Lung (tissue), 11 donors: ENCODE measurements at regions not wholly inside any gene's neighbourhood (a gene's known extent, or its start where the extent isn't known, plus 50 kb on each side); places are given as distances from the start of the nearest gene placed in this dataset.

Experiments
- ATAC-seq: fragments of 200-7000 bp; cut with Tn5 transposase; one replicate; pipeline ENCODE4 v1.9.1; 2020; ENCODE audit warnings: moderate number of reproducible peaks; ENCODE audit not compliant: insufficient read depth, low FRiP score
- DNase-seq, 3 donors: peaks; one replicate each; pipeline ENCODE4 v3.0.0-alpha.2; 2013 to 2017
- H3K27ac ChIP-seq, 2 donors: one replicate each; pipeline ENCODE4 v1.5.1; 2013; ENCODE audit warnings: mild to moderate bottlenecking in 2 of 2, moderate library complexity in 2 of 2, control low read depth in 1 of 2, inconsistent platforms in 1 of 2, low read depth in 1 of 2, low read length in 1 of 2
- H3K27me3 ChIP-seq, 3 donors: one replicate each; pipeline ENCODE4 v1.5.1; 2013; ENCODE audit warnings: low read length in 2 of 3; ENCODE audit not compliant: control insufficient read depth in 3 of 3, insufficient read depth in 3 of 3
- H3K36me3 ChIP-seq, 4 donors: one replicate each; pipeline ENCODE4 v1.5.1; 2013; ENCODE audit warnings: low read length in 4 of 4, mild to moderate bottlenecking in 1 of 4, moderate library complexity in 1 of 4; ENCODE audit not compliant: control insufficient read depth in 4 of 4, insufficient read depth in 4 of 4
- H3K4me1 ChIP-seq, 5 donors: one replicate each; pipeline ENCODE4 v1.5.1; 2013; ENCODE audit warnings: low read length in 5 of 5, mild to moderate bottlenecking in 2 of 5, moderate library complexity in 1 of 5; ENCODE audit not compliant: control insufficient read depth in 5 of 5, insufficient read depth in 5 of 5
- H3K4me3 ChIP-seq: one replicate; pipeline ENCODE4 v1.5.1; 2013; ENCODE audit warnings: mild to moderate bottlenecking, control low read depth, moderate library complexity
- H3K9ac ChIP-seq, 2 donors: one replicate each; pipeline ENCODE4 v1.5.1; 2013; ENCODE audit warnings: low read length in 2 of 2, control low read depth in 1 of 2; ENCODE audit not compliant: insufficient read depth in 1 of 2
- H3K9me3 ChIP-seq, 4 donors: one replicate each; pipeline ENCODE4 v1.5.1; 2013; ENCODE audit warnings: low read length in 3 of 4, mild to moderate bottlenecking in 1 of 4, moderate library complexity in 1 of 4; ENCODE audit not compliant: control insufficient read depth in 4 of 4, insufficient read depth in 3 of 4
- WGBS, 2 donors: extraction: QIAGEN DNeasy Blood & Tissue Kit; methylation state at CpG; one replicate each; pipeline ENCODE4 v1.1.7; 2013; 5-methylcytosine and 5-hydroxymethylcytosine counted together
- TF ChIP-seq, protein P1 (sequence below): IDR thresholded peaks from 2 replicates; pipeline ENCODE4 v1.5.1; 2012; ENCODE audit warnings: mild to moderate bottlenecking; ENCODE audit errors: control extremely low read depth, extremely low read depth
- donor health status: control.
- donor health status: control.
- donor health status: Bipolar disorder and iron deficiency.
- donor health status: healthy.
- donor health status: DM: yes; HTN: yes; CAD: no.

DNA sequence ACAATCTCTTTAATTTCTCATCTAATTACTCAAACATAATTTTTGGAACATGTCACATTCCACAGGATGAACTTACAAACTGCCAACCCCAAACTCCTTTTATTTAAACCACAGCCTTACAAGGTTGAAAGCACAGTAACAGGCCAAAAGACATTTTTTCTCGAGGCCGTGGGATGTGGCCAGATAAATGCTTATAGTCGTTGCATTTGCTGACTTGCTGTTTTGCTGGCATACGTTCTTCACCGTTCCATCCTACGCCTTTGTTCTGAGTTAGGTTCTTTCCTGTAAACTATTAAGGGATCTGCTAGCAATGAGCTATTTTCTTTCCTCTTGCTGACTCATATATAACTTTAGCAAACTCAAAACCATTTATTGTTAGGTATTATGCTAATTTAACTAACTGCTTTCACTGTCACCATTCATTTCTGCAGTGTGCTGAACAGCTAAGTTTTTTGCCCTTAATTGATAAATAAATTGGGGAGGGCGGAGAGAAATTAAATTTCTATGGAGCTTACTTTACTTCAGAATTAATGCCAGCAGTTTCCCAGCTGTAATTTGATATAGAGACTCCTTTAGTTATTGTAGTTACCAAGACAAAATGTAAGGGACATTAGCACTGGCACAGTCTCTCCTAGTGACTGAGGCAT, 135.1 kb upstream of the PACRGL start:
- Histone ChIP-seq H3K9ac (peak overlapping the region in 1 of 2 donors; percentile 53), H3K4me1 (peaks cover 0 to 12% (median 0%) of the 10 kb centered on the region in 5 donors), H3K4me3 (no peak overlapping the region), H3K27ac (no peak overlapping the region), H3K9me3 (no peaks in the 10 kb centered on the region), H3K36me3 (peaks cover 0 to 54% (median 9%) of the 10 kb centered on the region in 4 donors), H3K27me3 (no peaks in the 10 kb centered on the region)
- 71 to 86% methylated on average over 7 of the region's 7 CpGs for WGBS, 2 donors
- TF ChIP-seq, protein P1, sequence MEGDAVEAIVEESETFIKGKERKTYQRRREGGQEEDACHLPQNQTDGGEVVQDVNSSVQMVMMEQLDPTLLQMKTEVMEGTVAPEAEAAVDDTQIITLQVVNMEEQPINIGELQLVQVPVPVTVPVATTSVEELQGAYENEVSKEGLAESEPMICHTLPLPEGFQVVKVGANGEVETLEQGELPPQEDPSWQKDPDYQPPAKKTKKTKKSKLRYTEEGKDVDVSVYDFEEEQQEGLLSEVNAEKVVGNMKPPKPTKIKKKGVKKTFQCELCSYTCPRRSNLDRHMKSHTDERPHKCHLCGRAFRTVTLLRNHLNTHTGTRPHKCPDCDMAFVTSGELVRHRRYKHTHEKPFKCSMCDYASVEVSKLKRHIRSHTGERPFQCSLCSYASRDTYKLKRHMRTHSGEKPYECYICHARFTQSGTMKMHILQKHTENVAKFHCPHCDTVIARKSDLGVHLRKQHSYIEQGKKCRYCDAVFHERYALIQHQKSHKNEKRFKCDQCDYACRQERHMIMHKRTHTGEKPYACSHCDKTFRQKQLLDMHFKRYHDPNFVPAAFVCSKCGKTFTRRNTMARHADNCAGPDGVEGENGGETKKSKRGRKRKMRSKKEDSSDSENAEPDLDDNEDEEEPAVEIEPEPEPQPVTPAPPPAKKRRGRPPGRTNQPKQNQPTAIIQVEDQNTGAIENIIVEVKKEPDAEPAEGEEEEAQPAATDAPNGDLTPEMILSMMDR: no peak
- ATAC-seq: no peak
- DNase-seq: peak; percentile 22 to 58 (median 56)

- DNase-seq (peak in 2 of 3 donors; percentile 21 to 32), ATAC-seq (no peak)
- 70 to 80% methylated on average over 2 of the region's 2 CpGs for WGBS, 2 donors
- Histone ChIP-seq H3K4me3 (no peak overlapping the region), H3K9me3 (no peaks in the 10 kb centered on the region), H3K27me3 (no peaks in the 10 kb centered on the region), H3K4me1 (peaks cover 0 to 17% (median 0%) of the 10 kb centered on the region in 5 donors), H3K9ac (no peak overlapping the region), H3K36me3 (peaks cover 0 to 45% (median 12%) of the 10 kb centered on the region in 4 donors), H3K27ac (no peak overlapping the region)
- TF ChIP-seq, protein P1: no peak
These were observed 129.1 kb upstream of the PACRGL start for GRCh38 chr4:20570981-20571715.

GRCh38 chr4:20572976-20573375, 127.3 kb upstream of the PACRGL start:
- H3K4me3 ChIP-seq: no peak overlapping the region
- no peaks in the 10 kb centered on the region for H3K27me3 ChIP-seq
- no peaks in the 10 kb centered on the region for H3K9me3 ChIP-seq
- ATAC-seq: no peak
- H3K9ac ChIP-seq: no peak overlapping the region
- no peak overlapping the region for H3K27ac ChIP-seq
- H3K36me3 ChIP-seq: peaks cover 0 to 27% (median 11%) of the 10 kb centered on the region in 4 donors
- no peak for DNase-seq
- 88 to 91% methylated on average over 8 of the region's 8 CpGs for WGBS, 2 donors
- TF ChIP-seq, protein P1: no peak
- H3K4me1 ChIP-seq: peaks cover 0 to 34% (median 0%) of the 10 kb centered on the region in 5 donors
